ENCODE measurements at regions not wholly inside any gene's neighbourhood (a gene's known extent, or its start where the extent isn't known, plus 50 kb on each side); places are given as distances from the start of the nearest gene placed in this dataset.

DNA sequence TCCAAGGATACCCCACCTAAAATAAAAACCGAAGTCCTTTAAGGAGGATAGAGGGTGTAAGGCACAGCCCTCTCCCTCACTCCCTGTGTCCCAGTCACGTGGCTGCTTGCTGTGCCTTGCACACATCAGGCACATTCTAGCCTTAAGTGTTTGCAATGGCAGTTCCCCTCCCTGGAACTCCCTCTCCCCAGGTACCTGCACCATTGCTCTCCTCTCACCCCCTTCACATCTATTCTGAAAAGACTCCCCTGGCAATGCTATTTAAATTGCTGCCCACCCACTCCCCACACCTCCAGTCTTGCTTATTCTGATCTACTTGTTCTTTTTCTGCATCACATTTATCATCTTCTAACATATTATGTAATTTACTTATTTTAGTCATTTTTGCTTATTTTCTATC, 91.6 kb upstream of the LNX1 start:
- no peak for DNase-seq

DNA sequence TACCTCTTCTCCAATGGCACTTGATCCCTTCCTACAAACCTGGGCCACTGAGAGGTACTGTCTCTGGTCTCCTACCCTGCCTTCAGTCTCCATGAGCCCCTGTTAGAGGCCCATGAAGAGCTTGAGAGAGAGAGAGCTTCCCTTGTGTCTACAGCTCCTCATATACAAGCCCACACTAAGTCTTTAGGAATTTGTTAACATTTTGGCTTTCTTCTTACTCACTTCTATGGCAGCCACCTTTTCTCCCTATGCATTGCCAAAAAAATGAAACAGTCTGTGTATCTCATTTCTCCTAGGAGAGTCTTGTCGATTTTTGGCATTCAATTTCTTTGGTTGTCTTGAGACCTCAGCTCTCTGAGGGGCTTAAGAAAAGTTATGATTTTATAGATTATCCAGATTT, 90.9 kb upstream of the LNX1 start:
- DNase-seq, result no peak

DNA sequence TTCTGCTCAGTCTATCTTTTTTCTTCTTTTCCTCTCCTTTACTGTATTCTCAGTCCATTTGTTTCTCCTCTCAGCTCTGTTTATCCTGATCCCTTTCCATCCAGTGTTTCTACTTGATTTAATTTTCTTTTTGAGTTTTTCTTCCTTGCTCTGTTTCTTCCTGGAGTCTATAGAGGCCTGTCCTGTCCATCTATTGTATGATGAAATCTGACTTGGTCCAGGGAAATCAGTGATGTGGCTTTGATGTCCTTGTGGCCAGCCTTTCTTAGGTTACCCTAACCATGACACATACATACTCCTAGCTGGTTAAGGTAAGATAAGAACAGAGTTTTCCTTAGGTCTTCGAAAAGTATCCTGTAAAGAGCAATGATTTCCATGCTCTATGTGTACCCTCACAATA, 89.3 kb upstream of the LNX1 start:
- DNase-seq, result no peak

DNA sequence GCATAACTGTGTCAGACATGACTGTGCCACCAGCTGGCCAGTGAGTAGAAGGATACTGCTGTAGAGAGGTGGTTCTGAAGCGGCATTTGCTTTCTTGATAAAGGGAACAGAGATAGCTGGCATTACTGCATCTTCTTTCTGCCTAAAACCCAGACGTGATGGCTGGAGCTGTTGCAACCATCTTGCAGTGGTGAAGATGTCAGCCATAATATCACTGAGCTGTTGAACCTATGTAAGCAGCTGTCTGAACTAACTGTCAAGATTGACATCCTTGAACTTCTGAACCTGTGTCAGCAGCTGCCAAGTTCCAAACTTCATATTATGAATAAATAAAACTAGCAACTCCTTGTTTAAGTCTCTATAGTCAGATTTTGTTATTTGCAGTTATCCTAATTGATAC, 88.9 kb upstream of the LNX1 start:
- no peak for DNase-seq

DNA sequence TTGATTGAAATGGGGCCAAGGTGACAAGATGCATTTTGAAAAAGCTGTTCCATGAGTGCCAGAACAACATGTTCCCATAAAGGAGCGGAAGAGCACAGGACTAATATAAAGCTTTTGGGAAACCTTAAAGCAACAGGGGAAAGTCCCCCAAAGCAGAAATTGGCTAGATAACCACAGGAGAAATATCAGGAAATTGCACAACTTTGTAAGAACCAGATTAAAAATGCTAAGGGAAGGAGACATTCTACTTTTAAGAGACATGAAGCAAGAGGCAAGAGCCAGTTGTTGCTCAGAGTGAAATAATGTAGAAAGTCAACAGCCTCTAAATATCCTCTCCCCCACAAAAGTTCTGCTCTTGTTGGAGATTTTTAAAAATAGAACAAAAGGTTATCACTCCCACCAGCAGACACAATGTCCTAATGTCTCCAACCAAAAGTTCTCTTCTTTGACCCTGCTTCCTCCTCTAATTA, 85.2 kb upstream of the LNX1 start:
- DNase-seq, result no peak

DNA sequence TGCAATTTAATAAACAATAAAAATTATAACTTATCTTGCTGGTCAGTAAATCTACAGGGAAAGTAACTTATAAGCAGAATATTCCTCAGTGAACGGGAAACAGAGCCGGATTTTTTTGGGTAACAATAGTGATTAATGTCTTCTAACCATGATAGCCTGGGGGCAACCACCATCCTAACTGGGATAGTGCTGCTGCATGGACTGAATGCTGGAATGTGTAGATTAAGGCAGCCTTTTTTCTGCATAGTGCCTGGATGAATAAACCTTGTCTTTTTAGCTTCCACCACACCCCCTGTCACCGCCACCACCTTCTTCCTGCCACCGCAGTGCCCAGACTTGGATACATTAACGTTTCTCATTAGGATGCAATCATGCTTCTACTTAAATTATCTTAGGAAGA, 83.6 kb upstream of the LNX1 start:
- no peak for DNase-seq

DNA sequence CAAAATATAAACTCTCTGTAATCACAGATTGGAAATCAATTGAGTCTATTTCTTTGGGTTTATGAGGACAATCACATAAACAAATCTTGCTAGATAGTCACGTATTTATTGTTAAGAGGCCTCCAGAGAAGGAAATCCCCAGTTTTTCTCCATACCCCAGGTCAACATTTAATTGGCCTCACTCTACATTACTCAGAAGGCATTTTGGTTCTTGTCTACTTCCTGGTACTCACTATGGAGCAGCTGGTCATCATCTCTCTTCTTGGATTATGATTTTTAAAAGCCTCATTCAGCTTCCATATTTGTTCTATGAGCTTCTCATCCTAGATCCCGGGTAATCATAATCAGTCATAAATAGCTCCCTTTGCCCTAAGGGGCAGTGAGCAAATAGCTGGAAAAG, 81.6 kb upstream of the LNX1 start:
- no peak for DNase-seq

DNA sequence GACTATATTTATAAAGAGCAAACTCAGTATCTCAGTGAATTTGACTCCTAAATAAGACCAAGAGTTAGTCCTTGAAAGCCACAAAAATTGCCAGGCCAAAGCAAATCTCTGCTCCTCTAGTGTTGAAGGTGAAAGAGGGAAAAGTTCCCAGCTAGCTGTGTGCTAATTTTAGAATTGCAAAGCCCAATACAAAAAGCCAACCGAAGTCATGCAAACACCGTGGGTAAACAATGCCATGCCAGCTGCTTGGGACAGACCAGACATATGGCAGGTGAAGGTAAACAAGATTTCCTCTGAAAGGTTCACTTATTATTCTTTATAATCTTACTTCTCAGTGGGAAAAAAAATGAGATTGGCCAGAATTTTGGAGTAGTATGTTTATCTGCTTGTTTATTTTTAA, 80.5 kb upstream of the LNX1 start:
- DNase-seq, result no peak

DNA sequence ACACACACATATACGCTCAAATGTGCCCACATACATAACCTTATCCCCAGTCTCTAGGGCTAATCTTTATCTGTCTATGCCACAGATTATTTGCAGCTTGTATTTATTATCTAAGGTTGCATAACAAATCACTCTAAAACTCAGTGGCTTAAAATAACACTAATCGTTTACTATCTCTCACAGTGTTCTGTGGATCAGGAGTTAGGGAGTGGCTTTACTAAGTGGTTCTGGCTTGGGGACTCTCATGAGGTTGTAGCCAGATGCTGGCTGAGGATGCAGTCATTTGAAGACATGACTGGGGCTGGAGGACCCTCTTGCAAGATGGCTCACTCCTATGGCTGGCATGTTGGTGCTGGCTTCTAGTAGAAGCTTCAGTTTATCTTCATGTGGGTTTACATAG, 68.5 kb upstream of the LNX1 start:
- DNase-seq, result no peak

DNA sequence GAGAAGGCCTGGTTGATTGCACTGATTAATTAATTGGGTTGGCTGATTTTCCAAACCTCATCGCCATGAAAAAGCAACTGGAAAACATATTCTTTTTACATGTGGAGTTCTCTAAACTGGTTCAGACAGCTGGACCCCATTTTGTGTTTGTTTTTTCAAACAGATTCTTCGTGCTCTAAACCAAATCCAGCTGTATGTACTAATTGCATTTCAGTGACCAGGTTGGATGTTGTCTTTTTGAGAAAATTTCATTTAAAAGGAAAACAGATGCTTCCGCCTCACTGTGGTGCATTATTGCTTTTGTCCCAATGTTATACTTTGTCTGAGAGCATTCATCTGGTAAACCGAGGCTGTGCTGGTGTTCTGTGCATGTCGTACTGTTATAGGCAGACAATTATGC, 67.8 kb upstream of the LNX1 start:
- no peak for DNase-seq

DNA sequence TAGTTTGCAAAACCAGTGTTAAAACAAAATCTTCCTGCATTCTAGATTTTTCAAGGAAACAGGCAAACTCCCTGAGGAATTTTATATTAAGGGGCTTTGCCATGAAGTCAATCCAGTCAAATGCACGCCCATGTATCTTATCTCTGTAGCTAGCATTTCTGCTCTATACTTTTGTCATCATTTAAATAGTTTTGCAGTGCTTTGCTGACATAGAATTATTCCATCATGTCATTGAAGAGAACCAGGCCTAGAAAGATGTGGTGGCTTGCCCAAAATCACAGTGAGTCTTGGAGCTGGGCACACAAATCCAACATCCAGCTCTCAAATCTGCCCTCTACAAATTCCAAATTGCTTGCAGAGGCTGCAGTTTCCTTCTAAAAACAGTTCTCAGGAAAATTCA, 66.7 kb upstream of the LNX1 start:
- DNase-seq, result no peak

DNA sequence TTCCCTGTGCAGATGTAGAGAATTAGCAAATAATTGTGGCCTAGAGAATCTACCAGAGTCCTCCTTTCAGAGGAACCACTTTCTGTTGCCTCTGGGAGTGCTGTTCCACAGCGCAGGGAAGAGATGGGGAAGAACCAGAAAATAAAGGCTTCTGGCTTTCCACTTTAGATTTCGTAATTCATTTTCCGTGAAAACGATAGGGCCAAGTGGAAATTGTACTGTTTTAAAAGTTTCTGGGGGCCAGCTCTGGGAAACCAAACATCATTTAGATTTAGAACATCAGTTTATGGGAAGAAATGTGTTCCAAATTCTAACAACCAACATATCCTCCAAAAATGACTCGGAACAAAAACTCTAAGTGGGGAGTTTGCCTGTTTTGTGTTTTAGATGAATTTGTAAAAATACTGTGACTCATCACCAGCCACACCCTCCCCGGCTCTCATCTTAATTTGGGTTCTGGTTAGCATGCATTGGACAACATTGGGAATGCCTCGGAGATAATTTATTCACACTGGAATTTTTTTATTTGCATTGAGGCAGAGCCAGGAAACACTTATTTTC, 65.2 kb upstream of the LNX1 start:
- no peak for DNase-seq

DNA sequence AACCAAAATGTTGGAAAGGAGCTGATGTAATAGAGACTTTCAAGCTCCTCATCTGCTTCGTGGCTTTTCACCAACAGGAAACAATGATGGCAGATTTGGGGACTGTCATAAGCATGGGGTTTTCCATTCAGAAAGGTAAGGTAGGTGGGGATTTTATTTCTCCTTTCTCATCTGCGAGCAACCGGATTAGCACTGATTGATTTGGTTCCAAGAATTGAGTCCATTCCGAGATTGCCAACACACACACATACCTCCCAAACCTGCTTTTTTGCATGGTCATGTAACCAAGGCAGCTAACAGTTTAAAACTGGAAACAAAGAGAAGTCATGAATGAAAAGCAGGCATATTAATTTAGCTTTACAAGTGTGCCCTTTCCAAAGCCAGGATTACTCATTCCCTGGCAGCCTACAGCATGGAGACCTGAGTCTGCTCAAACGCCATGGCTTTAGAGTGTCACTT, 63.0 kb upstream of the LNX1 start:
- no peak for DNase-seq

DNA sequence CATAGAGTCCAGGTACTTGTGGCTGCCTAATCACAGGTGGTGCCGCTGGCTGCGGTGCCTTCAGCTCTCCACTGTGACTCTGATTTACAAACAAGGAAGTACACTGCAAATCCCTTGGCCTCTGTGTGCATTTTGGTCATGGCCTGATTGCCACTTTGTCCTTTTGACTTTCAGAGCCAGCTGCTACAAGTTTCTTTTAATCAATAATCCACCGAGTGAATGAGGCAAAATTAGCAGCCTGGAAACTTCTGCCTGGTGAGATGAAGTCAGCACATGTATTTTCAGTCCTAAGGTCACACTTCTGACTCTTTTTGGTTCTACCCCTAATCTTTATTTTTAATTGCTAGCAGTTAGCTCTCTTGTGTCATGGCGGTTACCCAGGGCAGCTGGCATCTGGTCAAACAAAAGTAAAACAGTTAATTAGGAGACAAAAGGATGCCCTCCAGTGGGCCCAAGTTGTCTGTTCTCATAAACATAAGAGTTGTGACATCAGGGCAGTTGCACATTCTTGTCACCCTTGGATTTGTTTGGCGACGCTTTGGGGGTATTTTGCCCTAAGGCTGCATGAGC, 62.3 kb upstream of the LNX1 start:
- DNase-seq, result no peak

DNA sequence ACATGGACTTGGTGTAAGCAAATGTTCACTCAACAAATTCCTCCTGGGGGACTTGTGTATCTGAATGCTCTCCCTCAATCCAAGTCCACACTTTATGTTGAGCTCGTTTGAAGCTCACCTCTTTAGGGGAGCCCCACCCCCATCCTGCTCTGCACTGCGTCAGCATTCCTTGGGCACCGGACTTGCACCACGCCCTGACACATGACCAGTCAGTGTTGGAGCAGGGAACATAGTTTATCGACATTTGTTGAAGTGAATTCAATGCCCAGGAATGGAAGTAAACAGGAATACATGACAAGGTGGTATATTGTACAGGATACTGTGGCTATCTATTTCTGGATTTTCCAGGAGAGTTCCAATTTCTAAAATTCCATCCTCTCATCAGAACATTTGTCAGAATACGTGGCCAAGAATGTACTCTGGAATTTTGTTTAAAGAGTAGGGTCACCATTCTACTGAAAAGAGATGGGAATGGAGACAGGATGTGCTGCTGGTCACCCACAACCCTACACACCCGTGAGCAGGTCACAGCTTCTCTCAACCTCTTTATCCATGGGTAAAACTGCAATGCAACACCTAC, 60.0 kb upstream of the LNX1 start:
- no peak for DNase-seq

DNA sequence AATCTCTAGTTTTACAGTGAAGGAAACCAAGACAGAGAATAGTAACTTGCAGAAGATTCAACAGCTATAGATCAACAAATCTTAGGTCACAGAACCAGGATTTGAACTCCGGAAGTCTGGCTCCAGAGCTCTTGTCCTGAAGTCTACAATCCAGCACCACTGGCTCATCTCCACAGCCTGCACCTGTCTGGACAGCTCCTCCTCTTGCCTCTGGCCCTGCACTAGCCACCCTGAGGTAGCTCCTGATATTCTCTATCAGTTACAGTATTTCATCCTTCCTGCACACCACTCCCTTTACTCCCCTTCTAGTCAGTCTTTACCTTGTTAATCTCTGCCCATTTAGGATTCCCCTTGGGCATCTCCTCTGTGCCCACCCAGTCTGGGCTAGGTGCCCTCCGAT, 58.1 kb upstream of the LNX1 start:
- DNase-seq, result no peak

DNA sequence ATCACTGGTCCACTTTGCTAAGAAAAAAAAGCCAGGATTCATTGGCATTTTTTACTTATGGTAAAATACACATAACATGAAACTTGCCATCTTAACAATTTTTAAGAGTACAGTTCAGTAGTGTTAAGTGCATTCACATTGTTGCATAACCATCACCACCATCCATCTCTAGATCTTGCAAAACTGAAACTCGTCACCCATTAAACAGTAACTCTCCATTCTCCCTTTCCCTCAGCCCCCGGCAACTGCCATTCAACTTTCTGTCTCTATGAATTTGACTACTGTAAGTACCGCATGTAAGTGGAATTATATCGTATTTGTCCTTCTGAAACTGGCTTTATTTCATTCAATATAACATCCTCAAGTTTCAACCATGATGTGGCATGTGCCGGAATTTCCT, 56.3 kb upstream of the LNX1 start:
- DNase-seq, result no peak

DNA sequence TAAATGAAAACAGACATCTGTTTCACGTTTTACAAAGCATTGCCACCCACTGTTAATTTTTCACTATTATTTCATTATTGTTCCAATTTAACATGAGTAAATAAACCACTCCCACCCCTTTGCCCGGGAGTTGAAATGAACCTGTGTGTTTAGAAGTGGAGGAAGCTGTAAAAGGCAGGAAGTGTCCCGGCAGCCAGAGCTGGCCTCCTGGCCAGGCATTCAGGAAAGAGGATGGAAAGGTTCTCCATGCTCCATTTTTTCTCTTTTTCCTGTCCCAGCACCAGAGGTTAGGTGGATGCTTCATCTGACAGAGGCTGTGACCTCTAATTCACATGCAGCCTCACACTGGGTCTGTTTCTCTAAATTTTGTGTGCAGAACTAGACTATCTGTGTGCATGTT, 55.5 kb upstream of the LNX1 start:
- DNase-seq, result no peak

DNA sequence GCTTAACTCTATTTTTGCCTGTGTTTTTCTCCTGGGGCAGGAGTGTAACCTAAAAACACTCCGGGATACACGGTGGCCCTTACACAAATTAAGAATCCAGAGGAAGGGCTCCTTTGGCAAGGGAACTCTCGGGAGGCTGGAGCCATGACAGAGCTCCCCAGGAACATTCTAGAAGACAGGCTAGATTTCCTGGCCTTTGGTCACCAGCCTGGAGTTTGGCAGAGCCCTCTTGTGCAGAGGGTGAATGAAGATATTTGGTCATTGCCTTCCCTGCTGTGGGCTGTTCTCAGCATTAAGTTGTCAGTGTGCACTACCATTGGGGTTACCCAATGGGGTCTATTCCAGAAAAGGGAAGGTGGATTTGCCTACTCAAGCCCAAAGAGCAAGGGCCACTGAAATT, 53.8 kb upstream of the LNX1 start:
- no peak for DNase-seq

DNA sequence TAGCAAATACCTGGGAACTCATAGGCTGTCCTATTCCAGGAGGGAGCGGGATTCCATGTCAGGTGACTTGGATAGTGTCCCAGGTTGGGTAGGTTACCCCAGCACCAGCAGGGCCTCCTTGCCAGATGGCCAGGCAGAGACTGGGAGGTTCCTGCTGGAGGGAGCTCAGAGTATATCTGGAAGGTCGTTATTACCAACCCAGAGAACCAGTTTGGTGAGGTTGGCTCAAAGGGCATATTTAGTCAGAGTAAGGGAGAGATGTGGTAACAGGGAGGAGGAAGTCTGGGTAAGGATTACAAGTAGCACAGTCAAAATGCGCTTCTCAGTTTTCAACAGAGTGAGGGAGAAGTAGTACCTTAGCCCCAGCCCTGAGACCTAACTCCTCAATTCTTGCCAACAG, 53.3 kb upstream of the LNX1 start:
- no peak for DNase-seq

All from activated CD4-positive, alpha-beta T cell treated with anti-CD3 and anti-CD28 coated beads, Interleukin-2, amount 50 U/mL, for 16 hours (primary cell).